Endodermal cell (in vitro differentiated cells): ENCODE measurements at regions not wholly inside any gene's neighbourhood (a gene's known extent, or its start where the extent isn't known, plus 50 kb on each side); places are given as distances from the start of the nearest gene placed in this dataset.
A peak's percentile ranks its signal among the peaks of the same experiment; 100 is the strongest.

Source experiments
- DNase-seq: peaks from one replicate; pipeline ENCODE4 v3.0.0-alpha.2; 2017
- H3K27ac ChIP-seq: 2 replicates; pipeline ENCODE4 v1.5.1; 2013; ENCODE audit warnings: mild to moderate bottlenecking, low read depth, low read length, moderate library complexity
- H3K27me3 ChIP-seq: 2 replicates; pipeline ENCODE4 v1.6.1; 2013; ENCODE audit warnings: mild to moderate bottlenecking, low read length, moderate library complexity; ENCODE audit not compliant: insufficient read depth, control insufficient read depth, poor library complexity, severe bottlenecking
- H3K36me3 ChIP-seq: 2 replicates; pipeline ENCODE4 v1.7.0; 2013; ENCODE audit warnings: mild to moderate bottlenecking, low read length, moderate library complexity; ENCODE audit not compliant: control insufficient read depth, insufficient read depth
- H3K4me1 ChIP-seq: one replicate; pipeline ENCODE4 v1.7.0; 2013; ENCODE audit warnings: low read length; ENCODE audit not compliant: control insufficient read depth, insufficient read depth
- H3K4me3 ChIP-seq: 2 replicates; pipeline ENCODE4 v1.5.1; 2013; ENCODE audit warnings: mild to moderate bottlenecking, low read length, moderate library complexity
- H3K9ac ChIP-seq: 2 replicates; pipeline ENCODE4 v1.6.1; 2013; ENCODE audit warnings: mild to moderate bottlenecking, low read length, moderate library complexity; ENCODE audit not compliant: poor library complexity, severe bottlenecking; ENCODE audit errors: extremely low read depth
- H3K9me3 ChIP-seq: 2 replicates; pipeline ENCODE4 v1.6.1; 2013; ENCODE audit warnings: mild to moderate bottlenecking, low read length, moderate library complexity; ENCODE audit not compliant: control insufficient read depth
- H3K27ac Mint-ChIP-seq: 2 replicates; pipeline ENCODE4 v1.8.0; 2020; ENCODE audit warnings: mixed read lengths
- H3K27me3 Mint-ChIP-seq: 2 replicates; pipeline ENCODE4 v1.8.0; 2021; ENCODE audit warnings: mild to moderate bottlenecking, mixed read lengths; ENCODE audit not compliant: insufficient read depth
- H3K36me3 Mint-ChIP-seq: 2 replicates; pipeline ENCODE4 v1.8.0; 2020; ENCODE audit warnings: low read depth, mixed read lengths
- H3K4me1 Mint-ChIP-seq: 2 replicates; pipeline ENCODE4 v1.8.0; 2020; ENCODE audit warnings: mixed read lengths
- H3K4me3 Mint-ChIP-seq: 2 replicates; pipeline ENCODE4 v1.8.0; 2020; ENCODE audit warnings: mild to moderate bottlenecking, moderate library complexity, mixed read lengths
- H3K9me3 Mint-ChIP-seq: 2 replicates; pipeline ENCODE4 v1.8.0; 2020; ENCODE audit warnings: mild to moderate bottlenecking, mixed read lengths
- CTCF ChIP-seq: fragments of 200-600 bp; sonication (generic); conservative IDR thresholded peaks from 2 replicates; pipeline ENCODE4 v1.5.0; 2021; ENCODE audit warnings: antibody characterized with exemption, mild to moderate bottlenecking
- WGBS, 2 experiments: methylation state at CpG; one replicate each; pipeline versions ENCODE4 v1.1.5 to v1.1.7; 2013; ENCODE audit warnings: missing lambda C conversion rate in 2 of 2, mixed read lengths in 1 of 2; ENCODE audit not compliant: insufficient coverage in 1 of 2, insufficient read length in 1 of 2; 5-methylcytosine and 5-hydroxymethylcytosine counted together

GRCh38 chr18:72458271-72458670 lies 85.9 kb downstream of the CBLN2 start:
- Histone ChIP-seq H3K27ac (no peak overlapping the region), H3K27me3 (peaks cover 6% of the 10 kb centered on the region), H3K9me3 (peaks cover 69% of the 10 kb centered on the region), H3K36me3 (no peaks in the 10 kb centered on the region), H3K4me3 (no peak overlapping the region), H3K4me1 (no peaks in the 10 kb centered on the region), H3K9ac (no peak overlapping the region)
- H3K27ac Mint-ChIP-seq, result no peak overlapping the region
- DNase-seq, result no peak
- no peak for TF ChIP-seq CTCF
- H3K4me3 Mint-ChIP-seq, result no peak overlapping the region
- H3K36me3 Mint-ChIP-seq, result no peaks in the 10 kb centered on the region
- H3K4me1 Mint-ChIP-seq, result peaks cover 5% of the 10 kb centered on the region
- peaks cover 9% of the 10 kb centered on the region for H3K9me3 Mint-ChIP-seq
- H3K27me3 Mint-ChIP-seq, result peaks cover 86% of the 10 kb centered on the region

- Mint-ChIP-seq H3K9me3 (peaks cover 9% of the 10 kb centered on the region), H3K4me1 (peaks cover 5% of the 10 kb centered on the region), H3K36me3 (no peaks in the 10 kb centered on the region), H3K27me3 (peaks cover 91% of the 10 kb centered on the region), H3K27ac (no peak overlapping the region), H3K4me3 (no peak overlapping the region)
- no peak for DNase-seq
- H3K9me3 ChIP-seq, result peaks cover 67% of the 10 kb centered on the region
- no peak overlapping the region for H3K27ac ChIP-seq
- no peaks in the 10 kb centered on the region for H3K36me3 ChIP-seq
- 80 to 100% methylated on average over 1 of the region's 1 CpG for WGBS, 2 experiments
- no peak overlapping the region for H3K9ac ChIP-seq
- TF ChIP-seq CTCF, result no peak
- peaks cover 17% of the 10 kb centered on the region for H3K27me3 ChIP-seq
- no peaks in the 10 kb centered on the region for H3K4me1 ChIP-seq
- H3K4me3 ChIP-seq, result no peak overlapping the region
Measured at GRCh38 chr18:72456802-72457201, 87.3 kb downstream of the CBLN2 start.

- Histone ChIP-seq H3K27ac (no peak overlapping the region), H3K4me1 (no peaks in the 10 kb centered on the region), H3K9me3 (peaks cover 61% of the 10 kb centered on the region), H3K9ac (no peak overlapping the region), H3K4me3 (peak overlapping the region; percentile 14), H3K36me3 (no peaks in the 10 kb centered on the region), H3K27me3 (peaks cover 36% of the 10 kb centered on the region)
- 60 to 80% methylated on average over 4 to 5 of the region's 6 CpGs for WGBS, 2 experiments
- H3K9me3 Mint-ChIP-seq, result peaks cover 10% of the 10 kb centered on the region
- TF ChIP-seq CTCF, result no peak
- no peak overlapping the region for H3K27ac Mint-ChIP-seq
- no peak for DNase-seq
- no peak overlapping the region for H3K4me3 Mint-ChIP-seq
- no peaks in the 10 kb centered on the region for H3K36me3 Mint-ChIP-seq
- peaks cover 96% of the 10 kb centered on the region for H3K27me3 Mint-ChIP-seq
- no peaks in the 10 kb centered on the region for H3K4me1 Mint-ChIP-seq
Measured at GRCh38 chr18:72452328-72452727, 91.8 kb downstream of the CBLN2 start.
